ENCODE measurements at regions not wholly inside any gene's neighbourhood (a gene's known extent, or its start where the extent isn't known, plus 50 kb on each side); places are given as distances from the start of the nearest gene placed in this dataset.

DNA sequence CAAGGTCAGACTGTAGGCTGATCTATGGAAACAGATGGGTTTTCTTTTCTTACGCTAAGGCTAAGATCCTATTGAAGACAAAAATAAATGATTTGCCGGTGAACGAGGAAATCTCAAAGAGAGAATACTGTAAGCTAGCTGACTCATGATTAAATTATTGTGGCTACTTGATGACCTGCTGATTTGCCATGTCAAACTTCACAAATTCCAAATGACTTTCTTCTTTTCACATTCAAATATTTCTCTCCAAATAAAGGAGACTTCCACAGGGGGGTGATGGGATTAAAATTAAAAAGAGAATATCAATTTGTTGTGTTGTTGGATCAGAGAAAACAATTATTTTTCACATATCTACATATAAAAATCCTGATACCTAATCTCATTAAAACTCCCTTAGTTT lies 860.6 kb upstream of the ZWINT start:
- no peak for DNase-seq

DNA sequence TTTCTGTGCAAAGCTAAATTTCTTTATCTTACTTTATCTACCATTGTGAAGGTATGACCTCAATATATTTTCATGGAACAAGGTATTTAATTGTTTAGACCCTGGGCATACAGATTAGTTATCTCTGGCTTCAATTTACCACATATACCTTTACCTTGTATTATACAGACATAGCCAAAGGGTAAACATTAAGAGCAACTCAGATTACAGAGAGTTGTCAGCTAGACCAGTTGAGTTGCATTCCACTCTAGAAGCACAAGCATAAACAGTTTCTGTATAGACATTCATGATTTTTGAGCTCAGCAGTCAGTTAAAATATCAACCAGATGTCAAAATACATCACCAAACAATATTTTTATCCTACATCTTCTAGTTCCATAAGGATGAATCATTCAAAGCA lies 857.3 kb upstream of the ZWINT start:
- Histone ChIP-seq H3K14ac (ENCODE audit: low read length) (no peak overlapping the region), H3K27ac (ENCODE audit: low read depth, low read length) (peak overlapping the region; percentile 94), H3K27me3 (ENCODE audit: insufficient read depth, low read length) (no peaks in the 10 kb centered on the region), H2BK120ac (ENCODE audit: insufficient read depth, low read length, poor library complexity) (no peak overlapping the region), H3K4me3 (ENCODE audit: low read depth, low read length) (no peak overlapping the region), H2AK5ac (ENCODE audit: low read length) (no peak overlapping the region), H3K9ac (ENCODE audit: low read length) (no peak overlapping the region), H3K18ac (ENCODE audit: low read length) (no peak overlapping the region), H3K4me1 (ENCODE audit: control insufficient read depth in 1 of 2, insufficient read depth in 2 of 2, low read length in 2 of 2) (peaks cover 0 to 8% of the 10 kb centered on the region in 2 experiments), H3K4me2 (ENCODE audit: low read length) (no peak overlapping the region), H3K4ac (ENCODE audit: low read depth, low read length) (no peak overlapping the region), H3K23ac (ENCODE audit: low read length) (no peak overlapping the region), H3K79me2 (ENCODE audit: control insufficient read depth, insufficient read depth, low read length, poor library complexity) (no peaks in the 10 kb centered on the region), H4K12ac (ENCODE audit: low read depth, low read length) (no peak overlapping the region), H3K36me3 (ENCODE audit: control insufficient read depth in 1 of 2, insufficient read depth in 2 of 2, low read length in 2 of 2) (no peaks in the 10 kb centered on the region), H3K79me1 (ENCODE audit: low read length) (peaks cover 6% of the 10 kb centered on the region), H2AFZ (ENCODE audit: insufficient read depth, low read length, poor library complexity) (no peak overlapping the region), H3K9me3 (ENCODE audit: insufficient read depth, low read depth, low read length) (no peaks in the 10 kb centered on the region), H4K91ac (ENCODE audit: low read depth, low read length) (no peak overlapping the region), H4K8ac (ENCODE audit: low read depth, low read length) (no peak overlapping the region), H2BK5ac (ENCODE audit: low read depth, low read length, poor library complexity) (no peak overlapping the region), H2BK12ac (ENCODE audit: low read length) (no peak overlapping the region)
- peak; percentile 75 to 93 for DNase-seq

More for the DNA sequence above, 860.6 kb upstream of the ZWINT start:
- Histone ChIP-seq H3K4me2 (ENCODE audit: low read length) (no peak overlapping the region), H4K12ac (ENCODE audit: low read depth, low read length) (no peak overlapping the region), H3K36me3 (ENCODE audit: control insufficient read depth in 1 of 2, insufficient read depth in 2 of 2, low read length in 2 of 2) (no peaks in the 10 kb centered on the region), H3K9me3 (ENCODE audit: insufficient read depth, low read depth, low read length) (no peaks in the 10 kb centered on the region), H3K79me2 (ENCODE audit: control insufficient read depth, insufficient read depth, low read length, poor library complexity) (no peaks in the 10 kb centered on the region), H2BK120ac (ENCODE audit: insufficient read depth, low read length, poor library complexity) (no peak overlapping the region), H3K79me1 (ENCODE audit: low read length) (peaks cover 6% of the 10 kb centered on the region), H3K27ac (ENCODE audit: low read depth, low read length) (no peak overlapping the region), H3K4me1 (ENCODE audit: control insufficient read depth in 1 of 2, insufficient read depth in 2 of 2, low read length in 2 of 2) (peaks cover 0 to 8% of the 10 kb centered on the region in 2 experiments), H3K4ac (ENCODE audit: low read depth, low read length) (no peak overlapping the region), H4K91ac (ENCODE audit: low read depth, low read length) (no peak overlapping the region), H2BK12ac (ENCODE audit: low read length) (no peak overlapping the region), H3K23ac (ENCODE audit: low read length) (no peak overlapping the region), H3K9ac (ENCODE audit: low read length) (no peak overlapping the region), H3K18ac (ENCODE audit: low read length) (no peak overlapping the region), H4K8ac (ENCODE audit: low read depth, low read length) (no peak overlapping the region), H2AK5ac (ENCODE audit: low read length) (no peak overlapping the region), H3K14ac (ENCODE audit: low read length) (no peak overlapping the region), H2BK5ac (ENCODE audit: low read depth, low read length, poor library complexity) (no peak overlapping the region), H3K4me3 (ENCODE audit: low read depth, low read length) (no peak overlapping the region), H2AFZ (ENCODE audit: insufficient read depth, low read length, poor library complexity) (no peak overlapping the region), H3K27me3 (ENCODE audit: insufficient read depth, low read length) (no peaks in the 10 kb centered on the region)
- WGBS (ENCODE audit: extremely low coverage, insufficient coverage, insufficient read length), result no CpG with 5 or more reads among the region's 3 CpGs

DNA sequence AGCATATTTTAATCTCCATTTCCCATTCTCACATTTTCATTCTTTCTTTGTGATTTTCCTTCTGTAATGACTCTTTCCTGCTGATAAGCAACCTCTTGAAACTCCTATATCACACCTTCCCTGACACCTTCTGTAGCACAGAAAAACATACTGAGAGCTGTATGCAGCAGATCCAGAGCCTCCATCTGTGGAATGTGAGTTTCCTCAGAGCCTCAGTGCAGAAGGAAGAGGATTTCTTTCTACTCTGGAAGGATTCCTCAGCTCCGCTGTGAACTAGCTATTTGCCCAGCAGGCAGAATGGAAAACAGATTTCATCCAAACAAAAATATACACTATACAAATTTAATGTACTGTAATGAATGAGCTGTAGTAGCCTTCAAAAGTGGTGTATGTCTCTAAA lies 841.3 kb upstream of the ZWINT start:
- H3K4me1 ChIP-seq (ENCODE audit: control insufficient read depth in 1 of 2, insufficient read depth in 2 of 2, low read length in 2 of 2), result no peaks in the 10 kb centered on the region
- H4K8ac ChIP-seq (ENCODE audit: low read depth, low read length), result no peak overlapping the region
- no peak overlapping the region for H3K4me3 ChIP-seq (ENCODE audit: low read depth, low read length)
- H2BK5ac ChIP-seq (ENCODE audit: low read depth, low read length, poor library complexity), result no peak overlapping the region
- H3K18ac ChIP-seq (ENCODE audit: low read length), result no peak overlapping the region
- no peak overlapping the region for H2BK120ac ChIP-seq (ENCODE audit: insufficient read depth, low read length, poor library complexity)
- no peak overlapping the region for H4K91ac ChIP-seq (ENCODE audit: low read depth, low read length)
- H3K9ac ChIP-seq (ENCODE audit: low read length), result no peak overlapping the region
- H3K4me2 ChIP-seq (ENCODE audit: low read length), result no peak overlapping the region
- H3K14ac ChIP-seq (ENCODE audit: low read length), result no peak overlapping the region
- H2BK12ac ChIP-seq (ENCODE audit: low read length), result no peak overlapping the region
- no peaks in the 10 kb centered on the region for H3K9me3 ChIP-seq (ENCODE audit: insufficient read depth, low read depth, low read length)
- H3K23ac ChIP-seq (ENCODE audit: low read length), result no peak overlapping the region
- no peaks in the 10 kb centered on the region for H3K36me3 ChIP-seq (ENCODE audit: control insufficient read depth in 1 of 2, insufficient read depth in 2 of 2, low read length in 2 of 2)
- H4K12ac ChIP-seq (ENCODE audit: low read depth, low read length), result no peak overlapping the region
- H3K79me1 ChIP-seq (ENCODE audit: low read length), result no peaks in the 10 kb centered on the region
- H3K79me2 ChIP-seq (ENCODE audit: control insufficient read depth, insufficient read depth, low read length, poor library complexity), result no peaks in the 10 kb centered on the region
- H2AFZ ChIP-seq (ENCODE audit: insufficient read depth, low read length, poor library complexity), result no peak overlapping the region
- DNase-seq, result peak in 1 of 2 donors; percentile 80
- no peak overlapping the region for H3K4ac ChIP-seq (ENCODE audit: low read depth, low read length)
- no CpG with 5 or more reads among the region's 1 CpG for WGBS (ENCODE audit: extremely low coverage, insufficient coverage, insufficient read length)
- H3K27ac ChIP-seq (ENCODE audit: low read depth, low read length), result no peak overlapping the region
- no peak overlapping the region for H2AK5ac ChIP-seq (ENCODE audit: low read length)
- no peaks in the 10 kb centered on the region for H3K27me3 ChIP-seq (ENCODE audit: insufficient read depth, low read length)

GRCh38 chr10:57188846-57189245 lies 827.8 kb upstream of the ZWINT start:
- no peaks in the 10 kb centered on the region for H3K36me3 ChIP-seq (ENCODE audit: control insufficient read depth in 1 of 2, insufficient read depth in 2 of 2, low read length in 2 of 2)
- no peaks in the 10 kb centered on the region for H3K4me1 ChIP-seq (ENCODE audit: control insufficient read depth in 1 of 2, insufficient read depth in 2 of 2, low read length in 2 of 2)
- WGBS (ENCODE audit: extremely low coverage, insufficient coverage, insufficient read length), result no CpG with 5 or more reads among the region's 1 CpG
- H4K8ac ChIP-seq (ENCODE audit: low read depth, low read length), result no peak overlapping the region
- no peaks in the 10 kb centered on the region for H3K79me1 ChIP-seq (ENCODE audit: low read length)
- H2BK12ac ChIP-seq (ENCODE audit: low read length), result no peak overlapping the region
- H3K9ac ChIP-seq (ENCODE audit: low read length), result no peak overlapping the region
- H4K91ac ChIP-seq (ENCODE audit: low read depth, low read length), result no peak overlapping the region
- no peak overlapping the region for H2AK5ac ChIP-seq (ENCODE audit: low read length)
- no peak overlapping the region for H2BK120ac ChIP-seq (ENCODE audit: insufficient read depth, low read length, poor library complexity)
- no peak overlapping the region for H3K4me2 ChIP-seq (ENCODE audit: low read length)
- no peaks in the 10 kb centered on the region for H3K27me3 ChIP-seq (ENCODE audit: insufficient read depth, low read length)
- H3K23ac ChIP-seq (ENCODE audit: low read length), result no peak overlapping the region
- H3K14ac ChIP-seq (ENCODE audit: low read length), result no peak overlapping the region
- no peak overlapping the region for H2AFZ ChIP-seq (ENCODE audit: insufficient read depth, low read length, poor library complexity)
- H3K4me3 ChIP-seq (ENCODE audit: low read depth, low read length), result no peak overlapping the region
- no peak overlapping the region for H2BK5ac ChIP-seq (ENCODE audit: low read depth, low read length, poor library complexity)
- no peaks in the 10 kb centered on the region for H3K79me2 ChIP-seq (ENCODE audit: control insufficient read depth, insufficient read depth, low read length, poor library complexity)
- DNase-seq, result no peak
- no peak overlapping the region for H4K12ac ChIP-seq (ENCODE audit: low read depth, low read length)
- H3K4ac ChIP-seq (ENCODE audit: low read depth, low read length), result no peak overlapping the region
- H3K27ac ChIP-seq (ENCODE audit: low read depth, low read length), result no peak overlapping the region
- no peaks in the 10 kb centered on the region for H3K9me3 ChIP-seq (ENCODE audit: insufficient read depth, low read depth, low read length)
- no peak overlapping the region for H3K18ac ChIP-seq (ENCODE audit: low read length)

Measured in trophoblast cell (in vitro differentiated cells and primary cell).